GM12891 (cell line): ENCODE measurements at regions not wholly inside any gene's neighbourhood (a gene's known extent, or its start where the extent isn't known, plus 50 kb on each side); places are given as distances from the start of the nearest gene placed in this dataset.

Experiments
- DNase-seq: peaks from one replicate; pipeline ENCODE4 v3.0.0; 2011; ENCODE audit warnings: low spot score; ENCODE audit not compliant: insufficient read length
- FAIRE-seq: peaks from 2 replicates; lab custom pipeline; 2011; peaks lifted over from hg19 to GRCh38; lab: Jason Lieb, UNC
- PAX5 ChIP-seq: IDR thresholded peaks from 2 replicates; pipeline ENCODE4 v1.6.1; 2011; ENCODE audit warnings: low read length, moderate library complexity, mild to moderate bottlenecking; ENCODE audit not compliant: insufficient read depth, severe bottlenecking
- POLR2A ChIP-seq: IDR thresholded peaks from 2 replicates; pipeline ENCODE4 v1.6.1; 2011; ENCODE audit warnings: low read depth, low read length, control low read depth
- POLR2AphosphoS5 ChIP-seq: IDR thresholded peaks from 2 replicates; pipeline ENCODE4 v1.6.1; 2011; ENCODE audit warnings: low read depth, low read length, control low read depth
- POU2F2 ChIP-seq: IDR thresholded peaks from 2 replicates; pipeline ENCODE4 v1.6.1; 2011; ENCODE audit warnings: low read depth, mild to moderate bottlenecking, control low read depth, low read length, moderate library complexity
- SPI1 ChIP-seq: IDR thresholded peaks from 2 replicates; pipeline ENCODE4 v1.6.1; 2011; ENCODE audit warnings: low read depth, low read length, control low read depth
- TAF1 ChIP-seq: IDR thresholded peaks from 2 replicates; pipeline ENCODE4 v1.6.1; 2011; ENCODE audit warnings: low read depth, low read length, control low read depth

DNA sequence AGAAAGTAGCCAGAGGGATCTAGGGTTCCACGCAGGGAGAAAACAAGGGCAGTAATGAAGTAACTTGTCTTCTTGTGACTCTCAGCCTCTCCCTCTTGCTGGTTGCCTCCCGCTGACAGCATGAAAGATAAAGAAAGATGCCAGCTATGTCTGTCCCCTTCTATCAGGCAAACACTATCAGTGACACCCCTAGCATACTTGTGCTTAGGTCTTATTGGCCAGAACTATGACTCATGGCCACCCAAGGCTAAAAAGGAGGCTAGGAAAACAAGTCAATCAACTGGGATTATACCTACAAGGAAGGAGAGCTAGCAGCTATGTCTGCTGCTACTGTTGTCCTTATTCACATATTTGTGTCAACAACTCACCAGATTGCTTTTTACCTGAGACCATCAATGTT lies 206.8 kb upstream of the SOX4 start:
- TF ChIP-seq SPI1 (no peak), POU2F2 (no peak)
- DNase-seq (no peak), FAIRE-seq (no peak)

- no peak for TF ChIP-seq PAX5
- no peak for TF ChIP-seq POLR2A
- TF ChIP-seq POLR2AphosphoS5: no peak
- no peak for TF ChIP-seq TAF1
- FAIRE-seq (no peak), DNase-seq (no peak)
Measured at GRCh38 chr6:21390532-21391213, 202.9 kb upstream of the SOX4 start.

- DNase-seq: no peak
- FAIRE-seq: no peak
- TF ChIP-seq SPI1: no peak
- no peak for TF ChIP-seq PAX5
- TF ChIP-seq POLR2A: no peak
- TF ChIP-seq POU2F2: no peak
- TF ChIP-seq POLR2AphosphoS5: no peak
- TF ChIP-seq TAF1: no peak
Measured at GRCh38 chr6:21392177-21392576, 201.4 kb upstream of the SOX4 start.

DNA sequence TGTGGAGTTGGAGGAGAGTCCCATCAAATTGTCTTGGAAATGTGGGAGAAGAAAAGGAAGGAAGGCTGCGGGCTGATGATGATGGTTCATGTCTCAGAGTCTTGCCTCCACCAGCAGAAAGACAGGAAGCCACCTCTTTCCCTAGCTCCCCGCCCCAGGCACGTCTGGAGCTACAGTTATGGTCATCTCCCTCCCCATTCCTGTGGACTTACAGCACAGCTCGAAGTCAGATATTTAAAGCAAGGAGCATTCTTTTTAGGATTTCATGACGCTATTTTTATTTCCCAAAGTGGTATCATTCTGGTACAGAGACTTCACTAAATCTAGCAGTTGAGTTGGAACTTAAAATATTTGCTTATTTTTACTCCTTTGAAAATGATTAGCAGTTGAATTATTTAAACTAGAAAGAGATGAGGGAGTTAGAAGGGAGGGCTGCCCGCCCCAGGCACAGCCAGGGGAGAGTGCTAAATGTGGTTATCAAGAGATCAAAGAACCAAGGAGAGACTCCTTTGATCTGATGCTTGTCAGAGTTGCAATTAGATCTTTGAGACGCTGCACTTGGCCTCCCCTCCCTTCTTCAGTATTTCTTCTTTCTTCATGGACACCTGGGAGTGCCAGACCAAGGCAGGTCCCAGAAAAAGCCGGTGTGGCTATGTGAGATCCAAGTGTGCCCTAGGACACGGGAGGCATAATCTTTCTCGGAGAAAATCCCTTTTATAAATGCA lies 199.9 kb upstream of the SOX4 start:
- FAIRE-seq: no peak
- no peak for TF ChIP-seq POU2F2

DNA sequence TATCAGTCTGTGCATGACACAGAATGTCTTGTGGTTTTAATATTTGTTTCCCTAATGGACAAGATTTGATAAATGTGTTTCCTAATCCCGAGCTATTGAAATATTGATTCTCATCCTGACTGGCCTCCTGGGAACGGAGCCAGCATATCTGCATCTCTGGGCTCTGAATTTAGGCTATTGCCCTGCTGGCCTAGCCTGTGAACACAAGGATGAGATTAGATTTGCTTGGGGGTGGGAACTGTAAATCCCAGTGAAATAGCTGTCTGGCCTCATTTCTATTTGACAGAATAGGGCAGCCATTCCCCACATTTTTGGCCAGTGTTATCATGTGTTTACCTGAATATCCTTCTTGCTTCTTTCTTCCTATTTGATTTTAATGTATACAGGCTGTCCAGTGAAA lies 198.4 kb upstream of the SOX4 start:
- DNase-seq (no peak), FAIRE-seq (no peak)
- TF ChIP-seq PAX5 (no peak), POU2F2 (no peak), SPI1 (no peak), TAF1 (no peak), POLR2A (no peak), POLR2AphosphoS5 (no peak)

More for the DNA sequence above, 199.9 kb upstream of the SOX4 start:
- DNase-seq: no peak

GRCh38 chr6:21396313-21396712 lies 197.2 kb upstream of the SOX4 start:
- DNase-seq (no peak), FAIRE-seq (no peak)
- TF ChIP-seq PAX5: no peak
- TF ChIP-seq POLR2A: no peak
- no peak for TF ChIP-seq POU2F2
- TF ChIP-seq SPI1: no peak
- no peak for TF ChIP-seq POLR2AphosphoS5
- TF ChIP-seq TAF1: no peak

DNA sequence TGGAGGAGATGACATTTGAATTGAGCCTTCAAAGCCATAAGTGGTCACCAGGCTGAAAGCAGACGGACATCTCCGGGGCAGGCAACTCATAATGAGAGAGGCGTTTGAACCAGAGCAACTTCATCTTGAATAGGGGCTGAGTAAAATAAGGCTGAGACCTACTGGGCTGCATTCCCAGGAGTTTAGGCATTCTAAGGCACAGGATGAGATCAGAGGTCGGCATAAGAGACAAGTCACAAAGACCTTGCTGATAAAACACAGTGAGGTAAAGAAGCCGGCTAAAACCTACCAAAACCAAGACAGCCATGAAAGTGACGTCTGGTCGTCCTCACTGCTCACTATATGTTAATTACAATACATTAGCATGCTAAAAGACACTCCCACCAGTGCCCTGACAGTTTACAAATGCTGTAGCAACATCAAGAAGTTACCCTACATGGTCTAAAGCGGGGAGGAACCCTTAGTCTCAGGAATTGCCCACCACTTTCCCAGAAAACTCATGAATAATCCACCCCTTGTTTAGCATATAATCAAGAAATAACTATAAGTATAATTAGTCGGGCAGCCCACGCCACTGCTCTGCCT lies 194.7 kb upstream of the SOX4 start:
- FAIRE-seq: no peak
- no peak for DNase-seq
- no peak for TF ChIP-seq POU2F2
- TF ChIP-seq SPI1: no peak
- TF ChIP-seq TAF1: no peak
- TF ChIP-seq POLR2AphosphoS5: no peak
- no peak for TF ChIP-seq POLR2A
- TF ChIP-seq PAX5: no peak

GRCh38 chr6:21402368-21402767 lies 191.2 kb upstream of the SOX4 start:
- no peak for FAIRE-seq
- TF ChIP-seq POU2F2: peak; percentile 49; the same call in 1 of the 2 replicates
- TF ChIP-seq POLR2AphosphoS5: no peak
- no peak for DNase-seq

GRCh38 chr6:21404577-21404976 lies 189.0 kb upstream of the SOX4 start:
- no peak for TF ChIP-seq POLR2A
- TF ChIP-seq SPI1: peak; percentile 95
- no peak for DNase-seq
- no peak for FAIRE-seq

DNA sequence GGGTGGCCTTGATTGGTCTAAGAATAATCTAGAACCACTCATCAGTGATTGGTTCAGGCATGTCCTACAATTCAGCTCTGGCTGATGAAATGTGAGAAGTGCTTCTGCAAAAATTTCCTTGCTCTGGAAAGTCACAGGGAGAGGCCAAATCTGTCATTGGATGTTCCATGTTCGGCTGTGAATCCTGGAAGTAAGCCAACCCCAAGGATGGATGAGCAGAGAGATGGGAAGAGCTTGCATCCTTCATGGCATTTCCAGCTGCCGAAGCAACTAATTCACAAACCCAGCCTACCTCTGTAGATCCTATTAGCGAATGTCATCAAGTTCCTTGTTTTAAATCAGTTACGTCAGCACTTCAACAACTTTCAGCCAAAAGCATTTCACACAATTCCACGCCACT lies 187.2 kb upstream of the SOX4 start:
- DNase-seq: no peak
- FAIRE-seq: no peak
- TF ChIP-seq TAF1 (no peak), PAX5 (no peak), POLR2AphosphoS5 (no peak), SPI1 (no peak), POLR2A (no peak), POU2F2 (no peak)
